RWPE2 (cell line): ENCODE measurements at regions not wholly inside any gene's neighbourhood (a gene's known extent, or its start where the extent isn't known, plus 50 kb on each side); places are given as distances from the start of the nearest gene placed in this dataset.

Experiments
- ATAC-seq: fragments of 200-7000 bp; cut with Tn5 transposase; 3 replicates; pipeline ENCODE4 v1.9.1; 2021; ENCODE audit warnings: low read depth
- DNase-seq: peaks from one replicate; pipeline ENCODE4 v3.0.0-alpha.2; 2020; ENCODE audit warnings: low spot score
- H3K27ac ChIP-seq: fragments of 450-650 bp; 2 replicates; pipeline ENCODE4 v1.5.1; 2017; ENCODE audit warnings: mild to moderate bottlenecking; ENCODE audit not compliant: poor library complexity, severe bottlenecking
- H3K27me3 ChIP-seq: fragments of 250-450 bp; sonication (Bioruptor Pico); 2 replicates; pipeline ENCODE4 v1.5.1; 2021; ENCODE audit warnings: mild to moderate bottlenecking, moderate library complexity; ENCODE audit not compliant: insufficient read depth, poor library complexity, severe bottlenecking
- H3K36me3 ChIP-seq: fragments of 250-450 bp; sonication (Bioruptor Pico); 2 replicates; pipeline ENCODE4 v1.5.1; 2020; ENCODE audit warnings: low read depth, mild to moderate bottlenecking, moderate library complexity
- H3K4me1 ChIP-seq: fragments of 250-450 bp; sonication (Bioruptor Pico); 2 replicates; pipeline ENCODE4 v1.5.1; 2021; ENCODE audit warnings: mild to moderate bottlenecking, moderate library complexity; ENCODE audit not compliant: insufficient read depth, poor library complexity, severe bottlenecking
- H3K4me3 ChIP-seq: fragments of 250-450 bp; sonication (Bioruptor Pico); 2 replicates; pipeline ENCODE4 v1.5.1; 2021; ENCODE audit warnings: mild to moderate bottlenecking, moderate library complexity; ENCODE audit not compliant: severe bottlenecking
- H3K9me3 ChIP-seq: fragments of 250-450 bp; sonication (Bioruptor Pico); 2 replicates; pipeline ENCODE4 v1.5.1; 2021; ENCODE audit warnings: mild to moderate bottlenecking, moderate library complexity; ENCODE audit not compliant: severe bottlenecking
- CTCF ChIP-seq: fragments of 450-650 bp; IDR thresholded peaks from one replicate; pipeline ENCODE4 v1.5.1; 2017; ENCODE audit warnings: mild to moderate bottlenecking, moderate library complexity; ENCODE audit not compliant: poor library complexity, severe bottlenecking

GRCh38 chr15:29386523-29386922, 116.9 kb upstream of the NSMCE3 start:
- Histone ChIP-seq H3K27me3 (peaks cover 7% of the 10 kb centered on the region), H3K36me3 (no peaks in the 10 kb centered on the region), H3K4me1 (no peaks in the 10 kb centered on the region), H3K27ac (no peak overlapping the region), H3K9me3 (no peaks in the 10 kb centered on the region), H3K4me3 (no peak overlapping the region)
- ATAC-seq (no peak), DNase-seq (no peak)
- TF ChIP-seq CTCF: no peak

GRCh38 chr15:29383367-29383766, 113.7 kb upstream of the NSMCE3 start:
- no peak for TF ChIP-seq CTCF
- H3K4me1 ChIP-seq: no peaks in the 10 kb centered on the region
- DNase-seq: no peak
- ATAC-seq: no peak
- H3K27me3 ChIP-seq: no peaks in the 10 kb centered on the region
- H3K36me3 ChIP-seq: no peaks in the 10 kb centered on the region
- no peaks in the 10 kb centered on the region for H3K9me3 ChIP-seq
- H3K27ac ChIP-seq: no peak overlapping the region
- H3K4me3 ChIP-seq: no peak overlapping the region

- Histone ChIP-seq H3K4me3 (no peak overlapping the region), H3K36me3 (no peaks in the 10 kb centered on the region), H3K9me3 (no peaks in the 10 kb centered on the region), H3K4me1 (no peaks in the 10 kb centered on the region), H3K27ac (no peak overlapping the region), H3K27me3 (no peaks in the 10 kb centered on the region)
- ATAC-seq (0 out of 3 replicates have a peak, but pooled peaks have one; percentile 16), DNase-seq (no peak)
- TF ChIP-seq CTCF: no peak
Measured at GRCh38 chr15:29382862-29383261, 113.2 kb upstream of the NSMCE3 start.

DNA sequence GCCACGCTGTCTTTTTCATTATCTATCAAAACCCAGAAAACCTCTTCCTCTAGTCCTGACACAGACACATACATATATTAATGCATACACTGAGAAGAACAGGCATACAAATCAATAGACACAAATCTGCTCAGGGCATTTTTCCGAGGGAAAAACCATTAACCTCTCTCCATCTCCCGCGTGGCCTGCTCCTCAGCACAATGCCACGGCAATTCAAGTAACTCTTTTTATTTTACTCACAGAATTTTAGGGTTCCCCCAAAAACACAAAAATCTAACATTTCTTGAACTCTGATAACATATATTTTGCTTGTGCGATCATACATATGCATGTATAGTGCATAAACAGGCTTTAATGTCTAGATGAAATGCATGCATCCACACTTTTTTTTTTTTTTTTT, 110.8 kb upstream of the NSMCE3 start:
- no peak for TF ChIP-seq CTCF
- Histone ChIP-seq H3K27ac (no peak overlapping the region), H3K4me3 (no peak overlapping the region), H3K36me3 (no peaks in the 10 kb centered on the region), H3K27me3 (peaks cover 3% of the 10 kb centered on the region), H3K4me1 (no peaks in the 10 kb centered on the region), H3K9me3 (no peaks in the 10 kb centered on the region)
- ATAC-seq: no peak
- no peak for DNase-seq

- Histone ChIP-seq H3K4me3 (no peak overlapping the region), H3K36me3 (no peaks in the 10 kb centered on the region), H3K9me3 (no peaks in the 10 kb centered on the region), H3K27me3 (peaks cover 11% of the 10 kb centered on the region), H3K4me1 (no peaks in the 10 kb centered on the region), H3K27ac (no peak overlapping the region)
- no peak for ATAC-seq
- no peak for TF ChIP-seq CTCF
- no peak for DNase-seq
Measured at GRCh38 chr15:29379647-29380046, 110.0 kb upstream of the NSMCE3 start.
